H1 (cell line): ENCODE measurements at regions not wholly inside any gene's neighbourhood (a gene's known extent, or its start where the extent isn't known, plus 50 kb on each side); places are given as distances from the start of the nearest gene placed in this dataset.

ENCODE experiments used
- CTCF ChIA-PET: fragments of 300-600 bp; sonication (Branson Sonifier 250); formaldehyde crosslinking; loops from one replicate; lab custom pipeline; 2021; ENCODE audit not compliant: partially characterized antibody; lab: Charles Lee
- POLR2A ChIA-PET: fragments of 300-600 bp; sonication (Branson Sonifier 250); formaldehyde crosslinking; loops from one replicate; lab custom pipeline; 2021; ENCODE audit warnings: inconsistent platforms; ENCODE audit not compliant: partially characterized antibody; lab: Charles Lee
- DNase-seq, 2 experiments: peaks; one replicate each; pipeline versions ENCODE4 v3.0.0 to v3.0.0-alpha.2; 2010 to 2022; ENCODE audit warnings: low spot score in 2 of 2, low read depth in 1 of 2, mixed read lengths in 1 of 2
- FAIRE-seq: peaks from 2 replicates; lab custom pipeline; 2011; peaks lifted over from hg19 to GRCh38; lab: Jason Lieb, UNC
- H2AFZ ChIP-seq: 2 replicates; pipeline ENCODE4 v1.8.1; 2012; ENCODE audit warnings: low read length, inconsistent platforms
- H2AK5ac ChIP-seq: 2 replicates; pipeline ENCODE4 v1.6.1; 2013; ENCODE audit warnings: low read depth, low read length
- H2BK120ac ChIP-seq: replicated peaks from 2 replicates; pipeline ENCODE3; 2013; ENCODE audit warnings: low read depth, low read length, inconsistent platforms
- H2BK12ac ChIP-seq: 2 replicates; pipeline ENCODE4 v1.6.1; 2013; ENCODE audit warnings: low read depth, low read length
- H2BK15ac ChIP-seq: 2 replicates; pipeline ENCODE4 v1.6.1; 2013; ENCODE audit warnings: low read length
- H2BK20ac ChIP-seq: 2 replicates; pipeline ENCODE4 v1.6.1; 2013; ENCODE audit warnings: low read length
- H2BK5ac ChIP-seq: 2 replicates; pipeline ENCODE4 v1.6.1; 2013; ENCODE audit warnings: low read depth, low read length
- H3K14ac ChIP-seq: 2 replicates; pipeline ENCODE4 v1.6.1; 2013; ENCODE audit warnings: inconsistent platforms; ENCODE audit not compliant: insufficient read length
- H3K18ac ChIP-seq: 2 replicates; pipeline ENCODE4 v1.6.1; 2013; ENCODE audit warnings: low read length; ENCODE audit errors: extremely low read depth
- H3K23ac ChIP-seq: 2 replicates; pipeline ENCODE4 v1.6.1; 2013; ENCODE audit warnings: inconsistent platforms; ENCODE audit not compliant: insufficient read length
- H3K23me2 ChIP-seq: 2 replicates; pipeline ENCODE4 v1.6.1; 2013; ENCODE audit warnings: low read depth, low read length
- H3K27ac ChIP-seq: 2 replicates; pipeline ENCODE4 v1.6.1; 2011; ENCODE audit warnings: low read depth, low read length, inconsistent platforms
- H3K27me3 ChIP-seq, 4 experiments: replicated peaks in 1 of 4; 1 replicate in 1 of 4; 2 replicates in 3 of 4; pipeline versions ENCODE4 v1.6.1 to v1.8.1; 2011 to 2013; ENCODE audit warnings: low read length in 3 of 4, mild to moderate bottlenecking in 3 of 4, inconsistent platforms in 2 of 4, mixed read lengths in 2 of 4, moderate library complexity in 1 of 4; ENCODE audit not compliant: control insufficient read depth in 3 of 4, insufficient read depth in 3 of 4; ENCODE audit errors: extremely low read depth in 1 of 4
- H3K36me3 ChIP-seq, 4 experiments: 2 replicates each; pipeline versions ENCODE4 v1.6.1 to v1.8.1; 2011 to 2013; ENCODE audit warnings: mild to moderate bottlenecking in 4 of 4, low read length in 3 of 4, moderate library complexity in 2 of 4, control low read depth in 1 of 4, inconsistent platforms in 1 of 4; ENCODE audit not compliant: insufficient read depth in 4 of 4, control insufficient read depth in 2 of 4
- H3K4ac ChIP-seq: replicated peaks from 2 replicates; pipeline ENCODE3; 2013; ENCODE audit warnings: low read length, low read depth, mixed read lengths, inconsistent platforms; ENCODE audit not compliant: insufficient read length
- H3K4me1 ChIP-seq, 4 experiments: replicated peaks in 1 of 4; 1 replicate in 1 of 4; 2 replicates in 3 of 4; pipeline versions ENCODE4 v1.6.1 to v1.8.1; 2011 to 2013; ENCODE audit warnings: low read length in 3 of 4, inconsistent platforms in 2 of 4, mixed read lengths in 1 of 4; ENCODE audit not compliant: insufficient read depth in 4 of 4, control insufficient read depth in 3 of 4
- H3K4me2 ChIP-seq, 2 experiments: 2 replicates each; pipeline versions ENCODE4 v1.6.1 to v1.8.1; 2011 to 2013; ENCODE audit warnings: low read depth in 2 of 2, low read length in 2 of 2, control low read depth in 1 of 2, inconsistent platforms in 1 of 2, mild to moderate bottlenecking in 1 of 2; ENCODE audit not compliant: insufficient read depth in 1 of 2
- H3K4me3 ChIP-seq, 4 experiments: fragments of 200-600, 300-600 bp in 1 of 4; sonication (generic), shearing (Covaris generic), sonication (Bioruptor Twin) in 1 of 4; 2 replicates each; pipeline versions ENCODE4 v1.5.1 to v1.8.1; 2011 to 2016; ENCODE audit warnings: low read length in 4 of 4, low read depth in 3 of 4, control low read depth in 2 of 4, inconsistent platforms in 2 of 4, mild to moderate bottlenecking in 2 of 4, mixed read lengths in 1 of 4, moderate library complexity in 1 of 4; ENCODE audit not compliant: insufficient read depth in 2 of 4; ENCODE audit errors: extremely low read depth in 1 of 4
- H3K56ac ChIP-seq: replicated peaks from 2 replicates; pipeline ENCODE3; 2013; ENCODE audit warnings: low read depth, mild to moderate bottlenecking, mixed read lengths, low read length, inconsistent platforms; ENCODE audit not compliant: insufficient read length
- H3K79me1 ChIP-seq: 2 replicates; pipeline ENCODE4 v1.6.1; 2013; ENCODE audit warnings: low read depth, low read length, control low read depth
- H3K79me2 ChIP-seq, 2 experiments: 2 replicates each; pipeline versions ENCODE4 v1.6.1 to v1.8.1; 2012 to 2013; ENCODE audit warnings: low read length in 2 of 2, mild to moderate bottlenecking in 2 of 2, inconsistent platforms in 1 of 2; ENCODE audit not compliant: insufficient read depth in 2 of 2, control insufficient read depth in 1 of 2
- H3K9ac ChIP-seq, 4 experiments: replicated peaks in 1 of 4; 1 replicate in 1 of 4; 2 replicates in 3 of 4; pipeline versions ENCODE4 v1.6.1 to v1.8.1; 2011 to 2013; ENCODE audit warnings: low read depth in 3 of 4, low read length in 3 of 4, control low read depth in 2 of 4, mild to moderate bottlenecking in 2 of 4, moderate library complexity in 2 of 4, inconsistent platforms in 1 of 4; ENCODE audit errors: extremely low read depth in 1 of 4
- H3K9me3 ChIP-seq, 2 experiments: 2 replicates each; pipeline versions ENCODE4 v1.6.1 to v1.8.1; 2012 to 2013; ENCODE audit warnings: mild to moderate bottlenecking in 2 of 2, moderate library complexity in 2 of 2, control low read depth in 1 of 2, inconsistent platforms in 1 of 2, low read depth in 1 of 2, low read length in 1 of 2, mixed read lengths in 1 of 2; ENCODE audit not compliant: insufficient read depth in 2 of 2
- H4K20me1 ChIP-seq, 2 experiments: replicated peaks in 1 of 2; 2 replicates each; pipeline versions ENCODE3 to v1.8.1; 2011 to 2013; ENCODE audit warnings: inconsistent platforms in 2 of 2, low read length in 2 of 2, mild to moderate bottlenecking in 1 of 2; ENCODE audit not compliant: insufficient read depth in 2 of 2, control insufficient read depth in 1 of 2
- H4K5ac ChIP-seq: 2 replicates; pipeline ENCODE4 v1.6.1; 2013; ENCODE audit warnings: low read length, low read depth, mixed read lengths, inconsistent platforms; ENCODE audit not compliant: insufficient read length
- H4K8ac ChIP-seq: 2 replicates; pipeline ENCODE4 v1.8.0; 2013; ENCODE audit warnings: mild to moderate bottlenecking, moderate library complexity, low read length, inconsistent platforms; ENCODE audit not compliant: insufficient read depth; ENCODE audit errors: extremely low read depth
- H4K91ac ChIP-seq: replicated peaks from 2 replicates; pipeline ENCODE3; 2013; ENCODE audit warnings: low read length, mixed read lengths, inconsistent platforms; ENCODE audit not compliant: insufficient read length
- BRCA1 ChIP-seq: IDR thresholded peaks from 2 replicates; pipeline ENCODE4 v1.6.1; 2012; ENCODE audit warnings: low read depth, low read length, improper control_type of control experiment
- CBX5 ChIP-seq: fragments of 300-800, 300-1000 bp; sonication (generic); IDR thresholded peaks from 2 replicates; pipeline ENCODE4 v1.7.1; 2016; ENCODE audit warnings: antibody characterized with exemption, low read length, low read depth
- EGR1 ChIP-seq: IDR thresholded peaks from 2 replicates; pipeline ENCODE4 v1.6.1; 2011; ENCODE audit warnings: low read depth, low read length, borderline replicate concordance
- FOSL1 ChIP-seq: IDR thresholded peaks from 2 replicates; pipeline ENCODE4 v1.6.1; 2011; ENCODE audit warnings: mild to moderate bottlenecking, low read depth, low read length, moderate library complexity; ENCODE audit not compliant: insufficient read depth
- KDM5A ChIP-seq: fragments of 200-600 bp; IDR thresholded peaks from 2 replicates; pipeline ENCODE4 v1.7.1; 2012; ENCODE audit warnings: mild to moderate bottlenecking, low read length, inconsistent platforms, mixed read lengths
- MAFK ChIP-seq: IDR thresholded peaks from 2 replicates; pipeline ENCODE4 v1.6.1; 2012; ENCODE audit warnings: low read depth, mild to moderate bottlenecking, improper control_type of control experiment, low read length
- RBBP5 ChIP-seq: IDR thresholded peaks from 2 replicates; pipeline ENCODE4 v1.7.1; 2012; ENCODE audit warnings: low read depth, mild to moderate bottlenecking, inconsistent platforms, low read length, moderate library complexity, borderline replicate concordance
- RNF2 ChIP-seq: fragments of 200-900, 300-1000 bp; sonication (generic); IDR thresholded peaks from 2 replicates; pipeline ENCODE4 v1.7.1; 2016; ENCODE audit warnings: borderline replicate concordance, low read depth, mild to moderate bottlenecking, antibody characterized with exemption, low read length; ENCODE audit not compliant: poor library complexity, severe bottlenecking; ENCODE audit errors: missing control alignments
- SP2 ChIP-seq: IDR thresholded peaks from 2 replicates; pipeline ENCODE4 v1.6.1; 2012; ENCODE audit warnings: mild to moderate bottlenecking, low read length, inconsistent platforms
- TBP ChIP-seq: IDR thresholded peaks from 2 replicates; pipeline ENCODE4 v1.6.1; 2011; ENCODE audit warnings: low read depth, low read length, improper control_type of control experiment
- WGBS, 2 experiments: shearing (Covaris generic) in 1 of 2; methylation state at CpG; one replicate each; pipeline versions ENCODE4 v1.1.6 to v1.1.7; 2013 to 2015; ENCODE audit warnings: low lambda C conversion rate in 2 of 2, mixed read lengths in 2 of 2, inconsistent platforms in 1 of 2, low coverage in 1 of 2, missing lambda C conversion rate in 1 of 2; ENCODE audit not compliant: insufficient replicate concordance in 2 of 2, insufficient coverage in 1 of 2, insufficient read length in 1 of 2; ENCODE audit errors: extremely low coverage in 1 of 2, missing lambda C conversion rate in 1 of 2; 5-methylcytosine and 5-hydroxymethylcytosine counted together

GRCh38 chr5:51582871-51583394, 199.7 kb downstream of the ISL1 start:
- Histone ChIP-seq H2AK5ac (no peak overlapping the region), H3K23ac (no peak overlapping the region), H3K4ac (no peak overlapping the region), H3K36me3 (no peaks in the 10 kb centered on the region), H2BK15ac (no peak overlapping the region), H3K27me3 (no peaks in the 10 kb centered on the region), H3K4me3 (no peak overlapping the region), H3K14ac (no peak overlapping the region), H2BK20ac (no peak overlapping the region), H4K20me1 (no peaks in the 10 kb centered on the region), H3K27ac (no peak overlapping the region), H3K23me2 (no peaks in the 10 kb centered on the region), H2BK12ac (no peak overlapping the region), H3K56ac (no peak overlapping the region), H4K5ac (no peak overlapping the region), H3K9me3 (no peaks in the 10 kb centered on the region), H2AFZ (no peak overlapping the region), H2BK120ac (no peak overlapping the region), H3K79me1 (no peaks in the 10 kb centered on the region), H3K4me2 (no peak overlapping the region), H4K91ac (no peak overlapping the region), H3K18ac (no peak overlapping the region), H3K9ac (no peak overlapping the region), H3K79me2 (no peaks in the 10 kb centered on the region), H4K8ac (no peak overlapping the region), H2BK5ac (no peak overlapping the region), H3K4me1 (no peaks in the 10 kb centered on the region; a peak in 1 of 7 replicates)
- ChIA-PET CTCF (interaction anchor here (0.6 kb wide), 1 partner anchor 340 kb away, joined by 4 read pairs; no protein-coding TSS in a partner anchor), POLR2A (no interaction called here)
- DNase-seq (no peak), FAIRE-seq (no peak)
- 87% methylated on average over 3 of the region's 3 CpGs; no CpG with 5 or more reads in 1 of the 2 experiments for WGBS, 2 experiments
- TF ChIP-seq MAFK (no peak), EGR1 (no peak), BRCA1 (no peak), SP2 (no peak), RNF2 (no peak), CBX5 (no peak), KDM5A (no peak), FOSL1 (no peak), TBP (no peak), RBBP5 (no peak)
